Endothelial cell of umbilical vein (primary cell): ENCODE measurements at regions not wholly inside any gene's neighbourhood (a gene's known extent, or its start where the extent isn't known, plus 50 kb on each side); places are given as distances from the start of the nearest gene placed in this dataset.

Experiments
- BruUV-seq: library from RNA; stranded (reverse); fragments of 400-500 nt; replicated peaks from 2 replicates; lab custom pipeline; 2021; lab: Mats Ljungman, UMichigan
- CTCF ChIA-PET: fragments of 300-600, 350-600 bp; sonication (Branson Sonifier 250); formaldehyde crosslinking; loops from one replicate; lab custom pipeline; 2021; ENCODE audit warnings: antibody characterized with exemption, inconsistent platforms; lab: Charles Lee
- POLR2A ChIA-PET: fragments of 300-600, 350-600 bp; sonication (Branson Sonifier 250); formaldehyde crosslinking; loops from one replicate; lab custom pipeline; 2021; ENCODE audit warnings: antibody characterized with exemption, inconsistent platforms; lab: Charles Lee
- DNase-seq: peaks from one replicate; pipeline ENCODE4 v3.0.0-alpha.2; 2011; ENCODE audit warnings: low read depth, low spot score
- FAIRE-seq: peaks from 2 replicates; lab custom pipeline; 2011; peaks lifted over from hg19 to GRCh38; lab: Jason Lieb, UNC
- H2AFZ ChIP-seq: 2 replicates; pipeline ENCODE4 v1.6.0; 2012; ENCODE audit warnings: low read depth, low read length, control low read depth, inconsistent platforms
- H3K27ac ChIP-seq: 2 replicates; pipeline ENCODE4 v1.5.1; 2011; ENCODE audit warnings: low read depth, mild to moderate bottlenecking, control low read depth, low read length, moderate library complexity; ENCODE audit not compliant: insufficient read depth
- H3K27me3 ChIP-seq, 2 experiments: 2 replicates each; pipeline versions ENCODE4 v1.6.0 to v1.6.1; 2011; ENCODE audit warnings: low read length in 2 of 2, mixed read lengths in 1 of 2; ENCODE audit not compliant: control insufficient read depth in 2 of 2, insufficient read depth in 2 of 2
- H3K36me3 ChIP-seq, 2 experiments: 2 replicates in 1 of 2; 3 replicates in 1 of 2; pipeline ENCODE4 v1.5.1; 2011; ENCODE audit warnings: low read length in 2 of 2, mild to moderate bottlenecking in 1 of 2, moderate library complexity in 1 of 2; ENCODE audit not compliant: control insufficient read depth in 2 of 2, insufficient read depth in 2 of 2; ENCODE audit errors: extremely low read depth in 1 of 2
- H3K4me1 ChIP-seq: 3 replicates; pipeline ENCODE4 v1.5.1; 2011; ENCODE audit warnings: mild to moderate bottlenecking, low read length; ENCODE audit not compliant: control insufficient read depth, insufficient read depth; ENCODE audit errors: extremely low read depth
- H3K4me2 ChIP-seq: 2 replicates; pipeline ENCODE4 v1.6.1; 2011; ENCODE audit warnings: low read length, control low read depth, mixed read lengths; ENCODE audit not compliant: insufficient read depth
- H3K4me3 ChIP-seq, 3 experiments: fragments of 200-600 bp in 1 of 3; sonication (generic), shearing (Covaris generic) in 1 of 3; replicated peaks in 1 of 3; 2 replicates each; pipeline ENCODE4 v1.5.1; 2011 to 2016; ENCODE audit warnings: control low read depth in 3 of 3, low read length in 3 of 3, mild to moderate bottlenecking in 2 of 3, inconsistent platforms in 1 of 3, low read depth in 1 of 3, moderate library complexity in 1 of 3; ENCODE audit not compliant: insufficient read depth in 1 of 3
- H3K79me2 ChIP-seq: 2 replicates; pipeline ENCODE4 v1.6.0; 2012; ENCODE audit warnings: low read length, inconsistent platforms; ENCODE audit not compliant: control insufficient read depth, insufficient read depth
- H3K9ac ChIP-seq: replicated peaks from 2 replicates; pipeline ENCODE3; 2011; ENCODE audit warnings: low read length, control low read depth; ENCODE audit not compliant: insufficient read depth; ENCODE audit errors: extremely low read depth
- H3K9me1 ChIP-seq: replicated peaks from 3 replicates; pipeline ENCODE4 v1.6.0; 2011; ENCODE audit warnings: mild to moderate bottlenecking, low read length; ENCODE audit not compliant: control insufficient read depth, insufficient read depth; ENCODE audit errors: extremely low read depth
- H3K9me3 ChIP-seq: replicated peaks from 2 replicates; pipeline ENCODE4 v1.5.1; 2012; ENCODE audit warnings: low read length, inconsistent platforms; ENCODE audit not compliant: control insufficient read depth, insufficient read depth
- H4K20me1 ChIP-seq: replicated peaks from 2 replicates; pipeline ENCODE3; 2011; ENCODE audit warnings: mild to moderate bottlenecking, low read length; ENCODE audit not compliant: control insufficient read depth, insufficient read depth; ENCODE audit errors: extremely low read depth
- CTCF ChIP-seq, 2 donors: IDR thresholded peaks; 1 replicate in 1 of 2; 2 replicates in 1 of 2; pipeline ENCODE4 v1.5.1; 2011; ENCODE audit warnings: low read length in 2 of 2, mild to moderate bottlenecking in 2 of 2, moderate library complexity in 2 of 2, control low read depth in 1 of 2, inconsistent platforms in 1 of 2, low read depth in 1 of 2; ENCODE audit not compliant: insufficient read depth in 1 of 2; ENCODE audit errors: extremely low read depth in 1 of 2
- EZH2 ChIP-seq: IDR thresholded peaks from 2 replicates; pipeline ENCODE4 v1.6.1; 2012; ENCODE audit warnings: borderline replicate concordance, low read depth, mild to moderate bottlenecking, moderate library complexity, low read length, inconsistent platforms; ENCODE audit not compliant: severe bottlenecking
- FOS ChIP-seq: IDR thresholded peaks from 2 replicates; pipeline ENCODE4 v1.6.1; 2011; ENCODE audit warnings: mild to moderate bottlenecking, low read length, moderate library complexity, borderline replicate concordance; ENCODE audit not compliant: insufficient read depth
- GATA2 ChIP-seq: IDR thresholded peaks from 2 replicates; pipeline ENCODE4 v1.7.0; 2011; ENCODE audit warnings: low read depth, mild to moderate bottlenecking, moderate library complexity, mixed read lengths, low read length; ENCODE audit not compliant: insufficient read length, insufficient read depth
- MAX ChIP-seq: IDR thresholded peaks from 2 replicates; pipeline ENCODE4 v1.6.1; 2011; ENCODE audit not compliant: insufficient read depth, insufficient read length
- dilution Hi-C: fragments of 300-500 bp; cut with MboI; formaldehyde crosslinking; loops from one replicate; pipeline ENCODE4 v1.15.0; 2019; ENCODE audit warnings: low sequenced_read_pairs; ENCODE audit not compliant: extremely low pct_ligation_motif_present
- intact Hi-C: fragments of 100-400 bp; cut with micrococcal nuclease; formaldehyde crosslinking; loops from one replicate; pipeline ENCODE4 v1.10.0; 2022

- H4K20me1 ChIP-seq = no peaks in the 10 kb centered on the region
- no peak overlapping the region for H3K27ac ChIP-seq
- DNase-seq (no peak), FAIRE-seq (no peak)
- POLR2A ChIA-PET = no interaction called here
- no peaks in the 10 kb centered on the region for H3K79me2 ChIP-seq
- H2AFZ ChIP-seq = no peak overlapping the region
- H3K4me2 ChIP-seq = no peak overlapping the region
- peaks cover 5 to 11% of the 10 kb centered on the region in 2 experiments for H3K27me3 ChIP-seq
- no TSS peak for BruUV-seq
- no peaks in the 10 kb centered on the region for H3K4me1 ChIP-seq
- CTCF ChIA-PET = no interaction called here
- H3K9ac ChIP-seq = no peak overlapping the region
- intact Hi-C loops (no loop called here), dilution Hi-C loops (no loop called here)
- no peaks in the 10 kb centered on the region for H3K36me3 ChIP-seq
- no peaks in the 10 kb centered on the region for H3K9me1 ChIP-seq
- H3K4me3 ChIP-seq = no peak overlapping the region
- TF ChIP-seq MAX (no peak), GATA2 (no peak), CTCF (IDR thresholded peaks at IDR 0.05; ENCODE audit: extremely low read depth in 1 of 2, insufficient read depth in 1 of 2, low read depth in 1 of 2, low read length in 2 of 2) (no peak), EZH2 (no peak), FOS (no peak)
- H3K9me3 ChIP-seq = no peaks in the 10 kb centered on the region
These were observed 172.7 kb upstream of the FHL2 start for GRCh38 chr2:105571445-105571987.
